Neural crest cell (in vitro differentiated cells): ENCODE measurements at regions not wholly inside any gene's neighbourhood (a gene's known extent, or its start where the extent isn't known, plus 50 kb on each side); places are given as distances from the start of the nearest gene placed in this dataset.

Experiments used
- DNase-seq: peaks from one replicate; pipeline ENCODE4 v3.0.0; 2021; ENCODE audit warnings: low read depth, mixed read lengths, low spot score
- H3K27ac Mint-ChIP-seq: one replicate; pipeline ENCODE4 v1.8.0; 2021; ENCODE audit warnings: mild to moderate bottlenecking, mixed read lengths; ENCODE audit not compliant: unreplicated experiment
- H3K27me3 Mint-ChIP-seq: 2 replicates; pipeline ENCODE4 v1.8.0; 2021; ENCODE audit warnings: low read depth, mild to moderate bottlenecking, mixed read lengths
- H3K36me3 Mint-ChIP-seq: 2 replicates; pipeline ENCODE4 v1.8.0; 2021; ENCODE audit warnings: low read depth, mild to moderate bottlenecking, mixed read lengths
- H3K4me1 Mint-ChIP-seq: 2 replicates; pipeline ENCODE4 v1.8.0; 2021; ENCODE audit warnings: mixed read lengths
- H3K4me3 Mint-ChIP-seq: one replicate; pipeline ENCODE4 v1.8.0; 2021; ENCODE audit warnings: mild to moderate bottlenecking, mixed read lengths
- H3K9me3 Mint-ChIP-seq: 2 replicates; pipeline ENCODE4 v1.8.0; 2021; ENCODE audit warnings: mixed read lengths
- CTCF ChIP-seq: fragments of 200-600 bp; sonication (generic); conservative IDR thresholded peaks from 2 replicates; pipeline ENCODE4 v1.5.0; 2021; ENCODE audit warnings: antibody characterized with exemption, mild to moderate bottlenecking

GRCh38 chr14:53380052-53380866, 227.1 kb upstream of the DDHD1 start:
- TF ChIP-seq CTCF = no peak
- no peak for DNase-seq
- H3K4me3 Mint-ChIP-seq = no peak overlapping the region
- no peaks in the 10 kb centered on the region for H3K36me3 Mint-ChIP-seq
- no peaks in the 10 kb centered on the region for H3K4me1 Mint-ChIP-seq
- no peak overlapping the region for H3K27ac Mint-ChIP-seq
- peaks cover 5% of the 10 kb centered on the region for H3K9me3 Mint-ChIP-seq
- no peaks in the 10 kb centered on the region for H3K27me3 Mint-ChIP-seq

GRCh38 chr14:53378142-53378541, 225.0 kb upstream of the DDHD1 start:
- DNase-seq = no peak
- no peak overlapping the region for H3K4me3 Mint-ChIP-seq
- H3K9me3 Mint-ChIP-seq = peaks cover 5% of the 10 kb centered on the region
- no peak for TF ChIP-seq CTCF
- H3K27me3 Mint-ChIP-seq = no peaks in the 10 kb centered on the region
- no peaks in the 10 kb centered on the region for H3K36me3 Mint-ChIP-seq
- H3K27ac Mint-ChIP-seq = no peak overlapping the region
- no peaks in the 10 kb centered on the region for H3K4me1 Mint-ChIP-seq

GRCh38 chr14:53376064-53376463, 222.9 kb upstream of the DDHD1 start:
- no peak overlapping the region for H3K27ac Mint-ChIP-seq
- no peak for DNase-seq
- H3K36me3 Mint-ChIP-seq = no peaks in the 10 kb centered on the region
- no peaks in the 10 kb centered on the region for H3K4me1 Mint-ChIP-seq
- TF ChIP-seq CTCF = no peak
- no peaks in the 10 kb centered on the region for H3K27me3 Mint-ChIP-seq
- no peak overlapping the region for H3K4me3 Mint-ChIP-seq
- peaks cover 5% of the 10 kb centered on the region for H3K9me3 Mint-ChIP-seq

- Mint-ChIP-seq H3K4me1 (no peaks in the 10 kb centered on the region), H3K27ac (no peak overlapping the region), H3K4me3 (no peak overlapping the region), H3K36me3 (no peaks in the 10 kb centered on the region), H3K27me3 (no peaks in the 10 kb centered on the region), H3K9me3 (peaks cover 6% of the 10 kb centered on the region)
- DNase-seq = no peak
- TF ChIP-seq CTCF = no peak
Observed at GRCh38 chr14:53375599-53375998, 222.5 kb upstream of the DDHD1 start.

- no peak overlapping the region for H3K27ac Mint-ChIP-seq
Observed at GRCh38 chr14:53368711-53369201, 215.6 kb upstream of the DDHD1 start.

More at GRCh38 chr14:53368711-53369201, 215.6 kb upstream of the DDHD1 start:
- H3K4me3 Mint-ChIP-seq = no peak overlapping the region
- no peak for TF ChIP-seq CTCF
- peaks cover 12% of the 10 kb centered on the region for H3K9me3 Mint-ChIP-seq
- DNase-seq = no peak
- peaks cover 3% of the 10 kb centered on the region for H3K4me1 Mint-ChIP-seq
- peaks cover 2% of the 10 kb centered on the region for H3K36me3 Mint-ChIP-seq
- no peaks in the 10 kb centered on the region for H3K27me3 Mint-ChIP-seq
